HCT116 (cell line): ENCODE measurements at regions not wholly inside any gene's neighbourhood (a gene's known extent, or its start where the extent isn't known, plus 50 kb on each side); places are given as distances from the start of the nearest gene placed in this dataset.

Experiments used
- ATAC-seq: fragments of 200-7000 bp; cut with Tn5 transposase; 2 replicates; pipeline ENCODE4 v1.9.1; 2020; ENCODE audit warnings: mild to moderate bottlenecking, moderate library complexity
- BruUV-seq: library from RNA; stranded (reverse); fragments of 400-500 nt; replicated peaks from 2 replicates; lab custom pipeline; 2021; lab: Mats Ljungman, UMichigan
- CTCF ChIA-PET: fragments of 300-600 bp; sonication (Branson Sonifier 250); formaldehyde crosslinking; loops from one replicate; lab custom pipeline; 2021; ENCODE audit warnings: antibody characterized with exemption; lab: Charles Lee
- POLR2A ChIA-PET: fragments of 300-600, 350-600 bp; sonication (Branson Sonifier 250); formaldehyde crosslinking; loops from one replicate; lab custom pipeline; 2021; ENCODE audit warnings: antibody characterized with exemption; lab: Charles Lee
- RAD21 ChIA-PET, 2 experiments: fragments of 300-600 bp; sonication (Branson Sonifier 250); formaldehyde crosslinking; loops; one replicate each; lab custom pipeline; 2023; ENCODE audit warnings: low total read pairs in 2 of 2; ENCODE audit not compliant: uncharacterized antibody in 2 of 2, unreplicated experiment in 2 of 2, low non-redundant PET in 1 of 2; lab: Charles Lee
- DNase-seq: peaks from one replicate; pipeline ENCODE4 v3.0.0-alpha.2; 2010; ENCODE audit warnings: low read depth, low spot score
- H2AFZ ChIP-seq: fragments of 200-600 bp; shearing (Covaris generic), sonication (generic); 2 replicates; pipeline ENCODE4 v1.6.1; 2017; ENCODE audit warnings: low read depth, mixed run types, mixed read lengths, antibody characterized with exemption, low read length; ENCODE audit not compliant: poor library complexity, severe bottlenecking
- H3K27ac ChIP-seq: 2 replicates; pipeline ENCODE4 v1.5.1; 2012; ENCODE audit warnings: low read depth, low read length
- H3K27me3 ChIP-seq: fragments of 200-600 bp; sonication (generic); 2 replicates; pipeline ENCODE4 v1.6.1; 2016; ENCODE audit warnings: mixed run types, low read length, mixed read lengths; ENCODE audit not compliant: insufficient read depth
- H3K36me3 ChIP-seq, 2 experiments: fragments of 200-500 bp in 1 of 2; fragments of 200-600 bp in 1 of 2; sonication (Bioruptor generic) in 1 of 2; sonication (generic) in 1 of 2; 2 replicates each; pipeline versions ENCODE4 v1.5.1 to v1.6.1; 2014 to 2016; ENCODE audit warnings: low read length in 2 of 2, inconsistent platforms in 1 of 2, mixed read lengths in 1 of 2, mixed run types in 1 of 2; ENCODE audit not compliant: insufficient read depth in 2 of 2, control insufficient read depth in 1 of 2
- H3K4me1 ChIP-seq, 2 experiments: fragments of 200-600 bp in 1 of 2; sonication (generic) in 1 of 2; 2 replicates each; pipeline versions ENCODE4 v1.5.1 to v1.6.1; 2012 to 2017; ENCODE audit warnings: low read length in 2 of 2, inconsistent platforms in 1 of 2, mild to moderate bottlenecking in 1 of 2, mixed read lengths in 1 of 2, mixed run types in 1 of 2, moderate library complexity in 1 of 2; ENCODE audit not compliant: insufficient read depth in 2 of 2, control insufficient read depth in 1 of 2
- H3K4me2 ChIP-seq: fragments of 200-600 bp; sonication (generic); 2 replicates; pipeline ENCODE4 v1.6.1; 2017; ENCODE audit warnings: mixed run types, low read length, mixed read lengths
- H3K4me3 ChIP-seq, 2 experiments: fragments of 200-600 bp in 1 of 2; sonication (generic) in 1 of 2; replicated peaks in 1 of 2; 2 replicates each; pipeline ENCODE4 v1.5.1; 2011 to 2016; ENCODE audit warnings: low read length in 2 of 2, control low read depth in 1 of 2, low read depth in 1 of 2, mild to moderate bottlenecking in 1 of 2, mixed read lengths in 1 of 2, mixed run types in 1 of 2
- H3K79me2 ChIP-seq: fragments of 200-600 bp; sonication (generic); 2 replicates; pipeline ENCODE4 v1.6.1; 2017; ENCODE audit warnings: mild to moderate bottlenecking, mixed run types, low read length, moderate library complexity, mixed read lengths; ENCODE audit not compliant: insufficient read depth
- H3K9ac ChIP-seq: fragments of 200-600 bp; sonication (generic); 2 replicates; pipeline ENCODE4 v1.6.1; 2016; ENCODE audit warnings: low read length, mixed read lengths
- H3K9me2 ChIP-seq: fragments of 200-600 bp; sonication (generic), shearing (Covaris generic); 2 replicates; pipeline ENCODE4 v1.6.1; 2017; ENCODE audit warnings: mixed run types, mild to moderate bottlenecking, moderate library complexity; ENCODE audit not compliant: insufficient read depth
- H3K9me3 ChIP-seq, 2 experiments: fragments of 200-500 bp in 1 of 2; fragments of 200-600 bp in 1 of 2; sonication (Bioruptor generic) in 1 of 2; sonication (generic) in 1 of 2; 2 replicates each; pipeline ENCODE4 v1.6.1; 2014 to 2017; ENCODE audit warnings: low read length in 2 of 2, mixed read lengths in 2 of 2, inconsistent platforms in 1 of 2, low read depth in 1 of 2, mild to moderate bottlenecking in 1 of 2, mixed run types in 1 of 2, moderate library complexity in 1 of 2; ENCODE audit not compliant: control insufficient read depth in 1 of 2, insufficient read depth in 1 of 2
- H4K20me1 ChIP-seq: fragments of 200-600 bp; sonication (generic), shearing (Covaris generic); 2 replicates; pipeline ENCODE4 v1.6.1; 2017; ENCODE audit warnings: mixed run types, mild to moderate bottlenecking, moderate library complexity; ENCODE audit not compliant: insufficient read depth
- ATF3 ChIP-seq: IDR thresholded peaks from 2 replicates; pipeline ENCODE4 v1.6.1; 2012
- CBX3 ChIP-seq: IDR thresholded peaks from 2 replicates; pipeline ENCODE4 v1.6.1; 2012; ENCODE audit warnings: low read depth
- CEBPB ChIP-seq: IDR thresholded peaks from 2 replicates; pipeline ENCODE4 v1.6.1; 2012; ENCODE audit warnings: low read depth
- ELF1 ChIP-seq: IDR thresholded peaks from 2 replicates; pipeline ENCODE4 v1.6.1; 2012; ENCODE audit warnings: low read depth, borderline replicate concordance
- EZH2 ChIP-seq: fragments of 200-600 bp; sonication (generic); IDR thresholded peaks from 2 replicates; pipeline ENCODE4 v1.6.1; 2017; ENCODE audit warnings: antibody characterized with exemption, mixed run types
- FOSL1 ChIP-seq: IDR thresholded peaks from 2 replicates; pipeline ENCODE4 v1.6.1; 2012; ENCODE audit warnings: low read depth
- JUND ChIP-seq: IDR thresholded peaks from 2 replicates; pipeline ENCODE4 v1.6.1; 2012
- MAX ChIP-seq: IDR thresholded peaks from 2 replicates; pipeline ENCODE4 v1.6.1; 2012
- POLR2A ChIP-seq: IDR thresholded peaks from 2 replicates; pipeline ENCODE4 v1.7.0; 2011; ENCODE audit warnings: borderline replicate concordance; ENCODE audit not compliant: insufficient read depth, insufficient read length; ENCODE audit errors: extremely low read depth
- RAD21 ChIP-seq: IDR thresholded peaks from 2 replicates; pipeline ENCODE4 v1.6.1; 2012; ENCODE audit warnings: low read depth, mild to moderate bottlenecking
- SIN3A ChIP-seq: IDR thresholded peaks from 2 replicates; pipeline ENCODE4 v1.6.1; 2012; ENCODE audit warnings: low read depth
- SP1 ChIP-seq: IDR thresholded peaks from 2 replicates; pipeline ENCODE4 v1.6.1; 2012; ENCODE audit warnings: low read depth
- SRF ChIP-seq: IDR thresholded peaks from 2 replicates; pipeline ENCODE4 v1.6.1; 2012; ENCODE audit warnings: low read depth
- TCF7L2 ChIP-seq: IDR thresholded peaks from 2 replicates; pipeline ENCODE4 v1.7.0; 2011; ENCODE audit warnings: borderline replicate concordance, inconsistent platforms; ENCODE audit not compliant: insufficient read depth, insufficient read length; ENCODE audit errors: extremely low read depth
- YY1 ChIP-seq: IDR thresholded peaks from 2 replicates; pipeline ENCODE4 v1.6.1; 2011; ENCODE audit warnings: low read length, low read depth, moderate library complexity, mild to moderate bottlenecking; ENCODE audit not compliant: insufficient replicate concordance; ENCODE audit errors: extremely low read depth
- ZBTB33 ChIP-seq: IDR thresholded peaks from 2 replicates; pipeline ENCODE4 v1.6.1; 2011; ENCODE audit warnings: mild to moderate bottlenecking, low read length, moderate library complexity; ENCODE audit not compliant: insufficient replicate concordance; ENCODE audit errors: extremely low read depth
- ZNF274 ChIP-seq: fragments of 200-500 bp; sonication (Bioruptor generic); IDR thresholded peaks from 2 replicates; pipeline ENCODE4 v1.6.1; 2014; ENCODE audit warnings: mild to moderate bottlenecking, low read depth, low read length, inconsistent platforms
- intact Hi-C: fragments of 100-400 bp; cut with micrococcal nuclease; formaldehyde crosslinking; loops from 2 replicates; pipeline ENCODE4 v1.10.0; 2022
- TF ChIP-seq, protein P1 (sequence below): IDR thresholded peaks from 2 replicates; pipeline ENCODE4 v1.6.1; 2012; ENCODE audit warnings: low read depth

- no peak for TF ChIP-seq ZBTB33
- TF ChIP-seq TCF7L2, result no peak
- TF ChIP-seq, protein P1, sequence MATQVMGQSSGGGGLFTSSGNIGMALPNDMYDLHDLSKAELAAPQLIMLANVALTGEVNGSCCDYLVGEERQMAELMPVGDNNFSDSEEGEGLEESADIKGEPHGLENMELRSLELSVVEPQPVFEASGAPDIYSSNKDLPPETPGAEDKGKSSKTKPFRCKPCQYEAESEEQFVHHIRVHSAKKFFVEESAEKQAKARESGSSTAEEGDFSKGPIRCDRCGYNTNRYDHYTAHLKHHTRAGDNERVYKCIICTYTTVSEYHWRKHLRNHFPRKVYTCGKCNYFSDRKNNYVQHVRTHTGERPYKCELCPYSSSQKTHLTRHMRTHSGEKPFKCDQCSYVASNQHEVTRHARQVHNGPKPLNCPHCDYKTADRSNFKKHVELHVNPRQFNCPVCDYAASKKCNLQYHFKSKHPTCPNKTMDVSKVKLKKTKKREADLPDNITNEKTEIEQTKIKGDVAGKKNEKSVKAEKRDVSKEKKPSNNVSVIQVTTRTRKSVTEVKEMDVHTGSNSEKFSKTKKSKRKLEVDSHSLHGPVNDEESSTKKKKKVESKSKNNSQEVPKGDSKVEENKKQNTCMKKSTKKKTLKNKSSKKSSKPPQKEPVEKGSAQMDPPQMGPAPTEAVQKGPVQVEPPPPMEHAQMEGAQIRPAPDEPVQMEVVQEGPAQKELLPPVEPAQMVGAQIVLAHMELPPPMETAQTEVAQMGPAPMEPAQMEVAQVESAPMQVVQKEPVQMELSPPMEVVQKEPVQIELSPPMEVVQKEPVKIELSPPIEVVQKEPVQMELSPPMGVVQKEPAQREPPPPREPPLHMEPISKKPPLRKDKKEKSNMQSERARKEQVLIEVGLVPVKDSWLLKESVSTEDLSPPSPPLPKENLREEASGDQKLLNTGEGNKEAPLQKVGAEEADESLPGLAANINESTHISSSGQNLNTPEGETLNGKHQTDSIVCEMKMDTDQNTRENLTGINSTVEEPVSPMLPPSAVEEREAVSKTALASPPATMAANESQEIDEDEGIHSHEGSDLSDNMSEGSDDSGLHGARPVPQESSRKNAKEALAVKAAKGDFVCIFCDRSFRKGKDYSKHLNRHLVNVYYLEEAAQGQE, result no peak
- no peak for TF ChIP-seq CEBPB
- TF ChIP-seq JUND, result no peak
- no peak for TF ChIP-seq MAX
- TF ChIP-seq FOSL1, result no peak
- TF ChIP-seq ZNF274, result no peak
- TF ChIP-seq POLR2A, result no peak
- TF ChIP-seq ATF3, result no peak
- TF ChIP-seq SP1, result no peak
- TF ChIP-seq CBX3, result no peak
- no peak for TF ChIP-seq SIN3A
- TF ChIP-seq SRF, result no peak
- no peak for TF ChIP-seq EZH2
- no peak for TF ChIP-seq RAD21
- TF ChIP-seq YY1, result no peak
- no peak for TF ChIP-seq ELF1
- TF ChIP-seq, all 23 proteins: peak for 0
- ChIA-PET CTCF (no interaction called here), POLR2A (no interaction called here), RAD21 (no interaction called here)
- no peak overlapping the region for H3K27ac ChIP-seq
- no peak overlapping the region for H3K9ac ChIP-seq
- no peaks in the 10 kb centered on the region for H4K20me1 ChIP-seq
- H3K9me3 ChIP-seq, result no peaks in the 10 kb centered on the region
- H3K9me2 ChIP-seq, result no peaks in the 10 kb centered on the region
- no peak for ATAC-seq
- no peak overlapping the region for H2AFZ ChIP-seq
- DNase-seq, result no peak
- no TSS peak for BruUV-seq
- H3K79me2 ChIP-seq, result no peaks in the 10 kb centered on the region
- intact Hi-C loops, result no loop called here
- no peak overlapping the region for H3K4me2 ChIP-seq
- H3K36me3 ChIP-seq, result no peaks in the 10 kb centered on the region
- H3K27me3 ChIP-seq, result 0 out of 2 replicates have a peak, but pooled peaks cover 3% of the 10 kb centered on the region
- no peaks in the 10 kb centered on the region for H3K4me1 ChIP-seq
- H3K4me3 ChIP-seq, result no peak overlapping the region
Measured at GRCh38 chr1:69425871-69426270, 141.9 kb upstream of the LRRC7 start.
